Inferior parietal cortex (tissue), 1 donor: ENCODE measurements at regions not wholly inside any gene's neighbourhood (a gene's known extent, or its start where the extent isn't known, plus 50 kb on each side); places are given as distances from the start of the nearest gene placed in this dataset.
"Not testable (repeated sequence)": the region's sequence is repeated elsewhere in the genome, so short reads cannot be mapped to it uniquely, and the experiment has no call there.

Experiments
- DNase-seq: peaks from one replicate; pipeline ENCODE4 v3.0.0-alpha.2; 2016; ENCODE audit errors: extremely low spot score

GRCh38 chr3:113377158-113377557, 64.1 kb downstream of the CFAP44 start:
- DNase-seq = no peak

- DNase-seq = peak; percentile 37
Measured at GRCh38 chr3:113374078-113374477, 67.2 kb downstream of the CFAP44 start.

DNA sequence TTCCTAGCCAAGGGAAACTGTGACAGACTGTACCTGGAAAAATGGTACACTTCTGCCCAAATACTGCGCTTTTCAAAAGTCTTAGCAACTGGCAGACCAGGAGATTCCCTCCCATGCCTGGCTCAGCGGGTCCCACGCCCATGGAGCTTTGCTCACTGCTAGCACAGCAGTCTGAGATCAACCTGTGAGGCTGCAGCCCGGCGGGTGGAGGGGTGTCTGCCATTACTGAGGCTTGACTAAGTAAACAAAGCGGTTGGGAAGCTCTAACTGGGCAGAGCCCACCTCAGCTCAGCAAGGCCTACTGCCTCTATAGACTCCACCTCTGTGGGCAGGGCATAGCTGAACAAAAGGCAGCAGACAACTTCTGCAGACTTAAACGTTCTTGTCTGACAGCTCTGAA, 74.5 kb downstream of the CFAP44 start:
- not testable (repeated sequence) for DNase-seq

DNA sequence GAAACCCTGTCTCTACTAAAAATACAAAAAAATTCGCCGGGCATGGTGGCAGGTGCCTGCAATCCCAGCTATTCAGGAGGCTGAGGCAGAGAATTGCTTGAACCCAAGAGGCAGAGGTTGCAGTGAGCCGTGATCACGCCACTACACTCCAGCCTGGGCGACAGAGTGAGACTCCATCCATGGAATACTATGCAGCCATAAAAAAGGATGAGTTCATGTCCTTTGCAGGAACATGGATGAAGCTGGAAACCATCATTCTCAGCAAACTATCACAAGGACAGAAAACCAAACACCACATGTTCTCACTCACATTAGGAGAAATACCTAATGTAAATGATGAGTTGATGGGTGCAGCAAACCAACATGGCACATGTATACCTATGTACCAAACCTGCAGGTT, 86.0 kb downstream of the CFAP44 start:
- not testable (repeated sequence) for DNase-seq

DNA sequence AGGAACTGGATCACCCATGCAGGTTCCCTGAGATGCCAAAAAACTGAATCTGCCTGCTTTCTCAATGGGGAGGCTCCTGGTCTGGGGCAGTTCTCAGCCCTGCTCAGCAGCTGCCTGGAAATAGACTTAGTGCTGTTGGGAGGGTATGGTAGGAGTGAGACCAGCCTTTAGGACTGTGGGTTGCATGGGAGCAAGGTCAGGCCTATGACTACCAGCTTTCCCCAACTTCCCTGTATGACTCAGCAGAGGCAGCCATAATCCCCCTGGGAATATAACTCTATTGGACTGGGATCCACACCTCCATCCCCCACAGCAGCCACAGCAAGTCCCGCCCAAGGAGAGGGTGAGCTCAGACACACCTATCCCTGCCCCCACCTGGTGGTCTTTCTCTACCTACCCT, 87.0 kb downstream of the CFAP44 start:
- DNase-seq = no peak

GRCh38 chr3:113353678-113354077, 87.6 kb downstream of the CFAP44 start:
- DNase-seq = no peak

DNA sequence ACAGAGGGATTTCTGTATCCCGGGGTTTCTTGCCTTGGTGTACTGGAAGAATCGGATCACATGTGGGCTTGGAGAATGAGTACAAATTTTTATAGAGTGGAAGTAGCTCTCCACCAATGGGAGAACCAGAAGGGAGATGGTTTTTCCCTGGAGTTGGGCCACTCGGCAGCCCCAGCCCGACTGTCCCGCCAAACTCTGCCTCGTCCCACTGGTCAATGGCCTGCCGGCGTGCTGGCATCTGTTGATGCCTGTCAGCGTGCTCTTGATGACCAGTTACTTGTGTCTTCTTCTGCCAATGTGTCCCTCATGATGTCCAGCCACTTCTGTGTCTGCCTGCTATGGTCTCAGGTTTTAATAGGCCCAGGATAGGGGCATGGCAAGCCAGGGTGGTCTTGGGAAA, 100.5 kb downstream of the CFAP44 start:
- DNase-seq = no peak

GRCh38 chr3:113339616-113340244, 101.6 kb downstream of the CFAP44 start:
- DNase-seq = no peak
